ENCODE measurements at regions not wholly inside any gene's neighbourhood (a gene's known extent, or its start where the extent isn't known, plus 50 kb on each side); places are given as distances from the start of the nearest gene placed in this dataset.

DNA sequence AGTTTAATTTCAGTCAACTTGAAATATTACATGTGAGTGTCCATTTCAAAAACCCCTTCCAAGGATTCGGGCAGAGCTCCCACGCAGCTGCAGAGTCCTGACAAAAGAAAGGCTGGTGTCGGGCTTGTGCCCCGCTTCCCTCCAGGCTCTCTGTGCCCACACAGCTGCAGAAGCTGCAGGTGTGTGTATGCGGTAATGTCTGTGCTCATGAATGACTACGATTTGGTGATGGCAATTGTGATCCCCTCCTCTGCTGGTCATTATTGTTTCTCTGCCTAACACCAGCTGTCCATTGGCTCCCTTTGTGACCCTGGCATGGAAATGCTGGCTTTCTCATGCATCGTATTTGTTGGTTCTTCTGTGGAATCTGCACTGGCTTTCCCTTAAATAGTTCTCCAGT is 224.8 kb downstream of the NUP35 start:
- H3K27me3 ChIP-seq (ENCODE audit: control insufficient read depth in 5 of 5, insufficient read depth in 4 of 5, low read length in 5 of 5) = no peaks in the 10 kb centered on the region
- H3K36me3 ChIP-seq (ENCODE audit: control insufficient read depth in 5 of 5, insufficient read depth in 5 of 5, low read length in 5 of 5) = no peaks in the 10 kb centered on the region
- H3K4me3 ChIP-seq (ENCODE audit: low read depth in 1 of 5, low read length in 5 of 5) = no peak overlapping the region
- H3K4me1 ChIP-seq (ENCODE audit: control insufficient read depth in 5 of 5, insufficient read depth in 5 of 5, low read length in 5 of 5) = no peaks in the 10 kb centered on the region
- no peaks in the 10 kb centered on the region for H3K9me3 ChIP-seq (ENCODE audit: control insufficient read depth in 5 of 5, low read length in 5 of 5)
- H3K9ac ChIP-seq (ENCODE audit: low read length in 5 of 5) = no peak overlapping the region
- H3K27ac ChIP-seq (ENCODE audit: low read depth, low read length) = no peak overlapping the region

DNA sequence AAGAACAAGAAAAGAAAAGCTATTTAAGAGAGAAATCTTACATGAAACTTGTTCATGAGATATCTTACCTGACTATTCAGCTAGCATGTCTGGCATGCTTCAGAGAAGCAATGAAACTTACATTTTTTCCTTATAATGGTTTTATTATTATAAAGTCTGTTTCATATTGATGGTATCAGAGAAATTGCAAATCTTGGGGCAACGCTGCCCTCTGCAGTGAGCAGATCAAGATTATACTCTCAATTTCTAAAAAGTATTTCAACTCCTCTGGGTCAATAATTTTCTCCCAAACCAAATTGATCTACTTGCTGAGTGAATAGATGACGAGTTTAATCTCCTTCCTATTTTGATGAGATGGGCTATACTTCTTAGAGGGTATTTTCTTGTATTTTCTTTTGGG is 235.6 kb downstream of the NUP35 start:
- Histone ChIP-seq H3K27ac (ENCODE audit: low read depth, low read length) (no peak overlapping the region), H3K4me3 (ENCODE audit: low read depth in 1 of 5, low read length in 5 of 5) (no peak overlapping the region), H3K4me1 (ENCODE audit: control insufficient read depth in 5 of 5, insufficient read depth in 5 of 5, low read length in 5 of 5) (no peaks in the 10 kb centered on the region), H3K36me3 (ENCODE audit: control insufficient read depth in 5 of 5, insufficient read depth in 5 of 5, low read length in 5 of 5) (no peaks in the 10 kb centered on the region), H3K9me3 (ENCODE audit: control insufficient read depth in 5 of 5, low read length in 5 of 5) (no peaks in the 10 kb centered on the region), H3K9ac (ENCODE audit: low read length in 5 of 5) (no peak overlapping the region), H3K27me3 (ENCODE audit: control insufficient read depth in 5 of 5, insufficient read depth in 4 of 5, low read length in 5 of 5) (no peaks in the 10 kb centered on the region)

DNA sequence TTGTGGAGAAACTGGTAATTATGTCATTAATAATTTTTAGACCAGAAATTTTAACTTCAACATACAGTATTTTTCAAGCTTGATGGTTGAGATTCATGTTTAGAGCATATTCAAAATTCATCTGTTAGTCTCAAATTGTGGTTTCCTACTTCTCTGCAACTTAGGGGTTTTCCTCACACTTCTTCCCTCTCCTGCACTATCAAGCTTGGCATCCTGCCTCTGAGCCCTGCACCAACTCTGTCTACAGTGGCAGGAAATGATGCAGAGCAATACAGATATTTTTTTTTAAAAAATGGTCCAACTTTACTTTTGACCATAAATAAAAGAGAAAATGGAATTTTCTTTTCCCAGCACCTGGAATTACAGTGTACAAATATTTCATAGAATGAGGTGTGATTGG is 247.3 kb downstream of the NUP35 start:
- no peaks in the 10 kb centered on the region for H3K9me3 ChIP-seq (ENCODE audit: control insufficient read depth in 5 of 5, low read length in 5 of 5)
- H3K36me3 ChIP-seq (ENCODE audit: control insufficient read depth in 5 of 5, insufficient read depth in 5 of 5, low read length in 5 of 5) = no peaks in the 10 kb centered on the region
- no peak overlapping the region for H3K9ac ChIP-seq (ENCODE audit: low read length in 5 of 5)
- H3K27me3 ChIP-seq (ENCODE audit: control insufficient read depth in 5 of 5, insufficient read depth in 4 of 5, low read length in 5 of 5) = no peaks in the 10 kb centered on the region
- no peaks in the 10 kb centered on the region for H3K4me1 ChIP-seq (ENCODE audit: control insufficient read depth in 5 of 5, insufficient read depth in 5 of 5, low read length in 5 of 5)
- H3K27ac ChIP-seq (ENCODE audit: low read depth, low read length) = no peak overlapping the region
- no peak overlapping the region for H3K4me3 ChIP-seq (ENCODE audit: low read depth in 1 of 5, low read length in 5 of 5)

DNA sequence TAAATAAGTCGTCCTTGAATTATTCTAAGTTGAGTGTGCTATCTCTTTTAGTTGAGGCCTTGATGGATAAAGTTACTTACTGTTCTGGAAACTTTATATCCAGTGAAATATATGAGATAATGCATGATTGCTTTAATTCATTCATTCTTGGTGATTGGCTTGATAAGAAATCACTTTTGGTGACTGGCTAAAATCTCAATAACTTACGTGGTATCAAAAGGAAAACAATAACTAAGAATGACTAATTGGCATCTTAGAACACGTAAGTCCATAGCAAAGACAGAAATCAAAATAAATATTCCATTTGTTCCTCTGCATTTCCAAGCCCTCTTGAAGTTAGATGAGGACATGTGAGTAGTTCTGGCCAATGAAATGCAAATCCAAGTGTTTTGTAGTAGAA is 251.6 kb downstream of the NUP35 start:
- Histone ChIP-seq H3K4me1 (ENCODE audit: control insufficient read depth in 5 of 5, insufficient read depth in 5 of 5, low read length in 5 of 5) (no peaks in the 10 kb centered on the region), H3K9ac (ENCODE audit: low read length in 5 of 5) (no peak overlapping the region), H3K27ac (ENCODE audit: low read depth, low read length) (no peak overlapping the region), H3K36me3 (ENCODE audit: control insufficient read depth in 5 of 5, insufficient read depth in 5 of 5, low read length in 5 of 5) (no peaks in the 10 kb centered on the region), H3K9me3 (ENCODE audit: control insufficient read depth in 5 of 5, low read length in 5 of 5) (no peaks in the 10 kb centered on the region), H3K27me3 (ENCODE audit: control insufficient read depth in 5 of 5, insufficient read depth in 4 of 5, low read length in 5 of 5) (no peaks in the 10 kb centered on the region), H3K4me3 (ENCODE audit: low read depth in 1 of 5, low read length in 5 of 5) (no peak overlapping the region)

DNA sequence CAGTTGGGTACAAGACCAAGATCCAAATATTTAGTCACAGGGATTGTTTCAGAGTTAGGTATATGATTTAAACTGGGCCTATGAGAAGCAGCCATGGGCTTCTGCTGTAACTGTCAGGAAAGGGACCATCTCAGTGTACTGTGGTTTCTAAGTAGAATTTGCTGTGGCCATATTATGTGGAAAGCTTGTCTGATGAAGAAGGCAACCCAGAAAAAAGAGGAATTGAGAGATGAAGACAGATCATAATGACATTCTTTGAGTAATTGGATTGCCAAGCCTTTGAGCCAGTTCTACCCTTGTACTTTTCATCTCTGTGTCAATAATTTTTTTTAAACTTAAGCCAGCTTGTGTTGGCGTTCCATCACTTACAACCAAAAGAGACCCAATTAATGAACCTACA is 259.6 kb downstream of the NUP35 start:
- H3K4me3 ChIP-seq (ENCODE audit: low read depth in 1 of 5, low read length in 5 of 5) = no peak overlapping the region
- H3K9me3 ChIP-seq (ENCODE audit: control insufficient read depth in 5 of 5, low read length in 5 of 5) = peaks cover 0 to 18% (median 2%) of the 10 kb centered on the region in 5 donors
- no peaks in the 10 kb centered on the region for H3K36me3 ChIP-seq (ENCODE audit: control insufficient read depth in 5 of 5, insufficient read depth in 5 of 5, low read length in 5 of 5)
- no peak overlapping the region for H3K27ac ChIP-seq (ENCODE audit: low read depth, low read length)
- H3K27me3 ChIP-seq (ENCODE audit: control insufficient read depth in 5 of 5, insufficient read depth in 4 of 5, low read length in 5 of 5) = no peaks in the 10 kb centered on the region
- no peaks in the 10 kb centered on the region for H3K4me1 ChIP-seq (ENCODE audit: control insufficient read depth in 5 of 5, insufficient read depth in 5 of 5, low read length in 5 of 5)
- no peak overlapping the region for H3K9ac ChIP-seq (ENCODE audit: low read length in 5 of 5)

DNA sequence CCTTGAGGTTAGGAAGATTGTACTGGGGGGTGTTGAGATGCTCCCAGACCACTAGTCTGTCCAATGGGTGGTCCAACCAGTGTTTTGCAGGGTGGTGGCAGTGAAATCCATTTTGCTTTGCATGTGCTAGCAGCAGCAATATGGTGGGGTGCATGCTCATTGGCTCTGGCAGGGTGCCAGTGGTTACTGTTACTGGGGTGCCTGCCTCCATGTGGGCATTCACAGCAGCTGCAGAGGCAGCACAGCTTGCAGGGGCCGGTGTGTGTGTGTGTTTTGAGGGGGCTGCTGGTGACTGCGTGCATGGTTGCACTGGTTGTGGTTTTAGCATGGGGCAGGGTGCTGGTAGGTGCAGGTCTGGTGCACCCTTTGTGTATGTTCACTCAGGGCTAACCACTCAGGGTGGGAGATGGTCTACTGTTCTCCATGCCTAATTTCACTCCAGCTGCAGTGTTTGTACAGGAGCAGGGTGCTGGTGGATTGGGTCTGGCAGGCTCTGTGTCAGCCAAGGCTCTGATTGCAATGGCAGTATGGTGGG is 265.4 kb downstream of the NUP35 start:
- no peak overlapping the region for H3K4me3 ChIP-seq (ENCODE audit: low read depth in 1 of 5, low read length in 5 of 5)
- H3K9me3 ChIP-seq (ENCODE audit: control insufficient read depth in 5 of 5, low read length in 5 of 5) = peaks cover 0 to 21% (median 17%) of the 10 kb centered on the region in 5 donors
- no peak overlapping the region for H3K27ac ChIP-seq (ENCODE audit: low read depth, low read length)
- H3K27me3 ChIP-seq (ENCODE audit: control insufficient read depth in 5 of 5, insufficient read depth in 4 of 5, low read length in 5 of 5) = no peaks in the 10 kb centered on the region
- no peaks in the 10 kb centered on the region for H3K4me1 ChIP-seq (ENCODE audit: control insufficient read depth in 5 of 5, insufficient read depth in 5 of 5, low read length in 5 of 5)
- no peaks in the 10 kb centered on the region for H3K36me3 ChIP-seq (ENCODE audit: control insufficient read depth in 5 of 5, insufficient read depth in 5 of 5, low read length in 5 of 5)
- H3K9ac ChIP-seq (ENCODE audit: low read length in 5 of 5) = no peak overlapping the region

DNA sequence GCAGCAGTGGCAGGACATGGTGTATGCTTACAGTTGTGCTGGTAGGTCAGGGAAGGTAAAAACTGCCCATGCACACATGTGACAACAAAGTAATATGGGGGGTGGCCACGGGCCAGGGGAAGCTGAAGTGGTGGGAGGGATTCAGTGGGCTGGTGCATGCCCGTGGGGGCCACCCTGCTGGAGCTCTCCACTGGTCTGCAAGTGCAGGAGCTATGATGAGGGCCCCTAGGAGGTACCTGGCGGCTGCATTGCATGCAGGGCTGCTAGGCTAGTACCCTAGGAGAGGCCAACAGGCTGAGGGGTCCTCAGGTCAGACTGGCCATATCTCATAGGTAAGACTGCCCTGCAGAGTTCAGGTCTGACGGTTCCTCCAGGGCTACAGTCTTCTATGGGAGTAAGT is 265.9 kb downstream of the NUP35 start:
- Histone ChIP-seq H3K4me3 (ENCODE audit: low read depth in 1 of 5, low read length in 5 of 5) (no peak overlapping the region), H3K9ac (ENCODE audit: low read length in 5 of 5) (no peak overlapping the region), H3K27me3 (ENCODE audit: control insufficient read depth in 5 of 5, insufficient read depth in 4 of 5, low read length in 5 of 5) (no peaks in the 10 kb centered on the region), H3K36me3 (ENCODE audit: control insufficient read depth in 5 of 5, insufficient read depth in 5 of 5, low read length in 5 of 5) (no peaks in the 10 kb centered on the region), H3K4me1 (ENCODE audit: control insufficient read depth in 5 of 5, insufficient read depth in 5 of 5, low read length in 5 of 5) (no peaks in the 10 kb centered on the region), H3K9me3 (ENCODE audit: control insufficient read depth in 5 of 5, low read length in 5 of 5) (peaks cover 0 to 21% (median 17%) of the 10 kb centered on the region in 5 donors), H3K27ac (ENCODE audit: low read depth, low read length) (no peak overlapping the region)

DNA sequence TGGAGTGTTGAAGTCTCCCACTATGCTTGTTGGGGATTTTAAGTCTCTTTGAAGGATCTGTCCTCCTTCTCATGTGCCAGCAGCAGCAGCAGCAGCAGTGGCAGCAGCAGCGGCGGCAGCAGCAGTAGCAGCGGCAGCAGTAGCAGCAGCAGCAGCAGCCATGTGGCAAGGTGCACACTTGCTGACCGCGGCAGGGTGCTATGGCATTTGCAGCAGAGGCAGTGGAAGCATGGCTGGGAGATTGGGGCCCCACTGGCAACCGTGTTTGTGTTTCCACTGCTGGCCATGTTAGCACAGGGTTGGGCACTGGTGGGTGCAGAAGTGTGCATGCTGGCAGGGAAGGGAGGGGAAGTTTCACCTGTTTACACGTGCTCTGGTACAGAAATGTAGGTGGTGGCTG is 280.1 kb downstream of the NUP35 start:
- H3K9ac ChIP-seq (ENCODE audit: low read length in 5 of 5) = no peak overlapping the region
- H3K4me3 ChIP-seq (ENCODE audit: low read depth in 1 of 5, low read length in 5 of 5) = no peak overlapping the region
- H3K9me3 ChIP-seq (ENCODE audit: control insufficient read depth in 5 of 5, low read length in 5 of 5) = peaks cover 0 to 14% (median 9%) of the 10 kb centered on the region in 5 donors
- H3K36me3 ChIP-seq (ENCODE audit: control insufficient read depth in 5 of 5, insufficient read depth in 5 of 5, low read length in 5 of 5) = no peaks in the 10 kb centered on the region
- no peaks in the 10 kb centered on the region for H3K4me1 ChIP-seq (ENCODE audit: control insufficient read depth in 5 of 5, insufficient read depth in 5 of 5, low read length in 5 of 5)
- no peak overlapping the region for H3K27ac ChIP-seq (ENCODE audit: low read depth, low read length)
- H3K27me3 ChIP-seq (ENCODE audit: control insufficient read depth in 5 of 5, insufficient read depth in 4 of 5, low read length in 5 of 5) = no peaks in the 10 kb centered on the region

DNA sequence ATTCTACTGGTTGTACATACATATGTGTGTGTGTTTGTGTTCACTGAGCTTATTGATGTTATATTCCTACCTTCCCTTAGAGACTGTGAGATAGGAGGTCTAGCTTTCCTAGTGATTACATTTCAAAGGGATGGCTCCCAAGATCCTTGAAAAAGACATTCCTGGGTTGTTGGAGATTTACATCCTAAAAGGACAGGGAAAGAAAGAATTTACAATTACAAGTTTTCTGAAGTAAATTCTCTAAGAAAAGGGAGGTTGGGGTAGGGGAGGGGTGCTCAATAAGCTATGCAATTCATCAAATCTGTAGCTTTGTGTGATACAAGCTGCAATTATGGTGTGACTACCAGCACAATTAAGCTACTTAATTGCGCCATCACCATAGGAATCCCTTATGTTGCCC is 284.3 kb downstream of the NUP35 start:
- no peaks in the 10 kb centered on the region for H3K4me1 ChIP-seq (ENCODE audit: control insufficient read depth in 5 of 5, insufficient read depth in 5 of 5, low read length in 5 of 5)

DNA sequence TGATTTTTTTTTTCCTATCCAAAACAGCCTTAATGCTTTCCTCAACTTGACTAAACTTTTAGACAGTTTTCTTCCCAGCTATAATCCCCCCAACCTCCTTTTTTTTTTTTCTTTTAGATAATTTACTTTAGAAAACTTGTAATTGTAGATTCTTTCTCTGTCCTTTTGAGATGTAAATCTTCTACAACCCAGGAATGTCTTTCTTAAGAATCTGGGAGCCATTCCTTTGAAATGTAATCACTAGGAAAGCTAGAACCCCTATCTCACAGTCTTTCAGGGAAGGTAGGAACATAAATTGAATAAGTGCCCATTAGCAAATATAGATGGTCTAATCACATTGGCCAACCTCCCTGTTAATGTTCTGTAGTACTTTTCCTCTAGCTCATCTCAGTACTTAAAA is 285.4 kb downstream of the NUP35 start:
- Histone ChIP-seq H3K27ac (ENCODE audit: low read depth, low read length) (no peak overlapping the region), H3K4me3 (ENCODE audit: low read depth in 1 of 5, low read length in 5 of 5) (no peak overlapping the region), H3K9me3 (ENCODE audit: control insufficient read depth in 5 of 5, low read length in 5 of 5) (peaks cover 0 to 8% (median 3%) of the 10 kb centered on the region in 5 donors), H3K9ac (ENCODE audit: low read length in 5 of 5) (no peak overlapping the region), H3K36me3 (ENCODE audit: control insufficient read depth in 5 of 5, insufficient read depth in 5 of 5, low read length in 5 of 5) (no peaks in the 10 kb centered on the region), H3K4me1 (ENCODE audit: control insufficient read depth in 5 of 5, insufficient read depth in 5 of 5, low read length in 5 of 5) (no peaks in the 10 kb centered on the region), H3K27me3 (ENCODE audit: control insufficient read depth in 5 of 5, insufficient read depth in 4 of 5, low read length in 5 of 5) (no peaks in the 10 kb centered on the region)

More for the DNA sequence above, 284.3 kb downstream of the NUP35 start:
- Histone ChIP-seq H3K27ac (ENCODE audit: low read depth, low read length) (no peak overlapping the region), H3K27me3 (ENCODE audit: control insufficient read depth in 5 of 5, insufficient read depth in 4 of 5, low read length in 5 of 5) (no peaks in the 10 kb centered on the region), H3K9ac (ENCODE audit: low read length in 5 of 5) (no peak overlapping the region), H3K9me3 (ENCODE audit: control insufficient read depth in 5 of 5, low read length in 5 of 5) (peaks cover 0 to 14% (median 11%) of the 10 kb centered on the region in 5 donors), H3K4me3 (ENCODE audit: low read depth in 1 of 5, low read length in 5 of 5) (no peak overlapping the region), H3K36me3 (ENCODE audit: control insufficient read depth in 5 of 5, insufficient read depth in 5 of 5, low read length in 5 of 5) (no peaks in the 10 kb centered on the region)

DNA sequence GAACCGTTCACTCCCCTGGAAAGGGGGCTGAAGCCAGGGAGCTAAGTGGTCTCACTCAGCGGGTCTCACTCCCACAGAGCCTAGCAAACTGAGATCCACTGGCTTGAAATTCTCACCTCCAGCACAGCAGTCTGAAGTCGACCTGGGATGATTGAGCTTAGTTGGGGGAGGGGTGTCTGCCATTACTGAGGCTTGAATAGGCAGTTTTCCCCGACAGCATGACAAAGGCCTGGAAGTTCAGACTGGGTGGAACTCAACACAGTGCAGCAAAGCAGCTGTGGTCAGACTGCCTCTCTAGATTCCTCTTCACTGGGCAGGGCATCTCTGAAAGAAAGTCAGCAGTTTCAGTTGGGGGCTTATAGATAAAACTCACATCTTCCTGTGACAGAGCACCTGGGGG is 292.5 kb downstream of the NUP35 start:
- Histone ChIP-seq H3K27me3 (ENCODE audit: control insufficient read depth in 5 of 5, insufficient read depth in 4 of 5, low read length in 5 of 5) (no peaks in the 10 kb centered on the region), H3K27ac (ENCODE audit: low read depth, low read length) (no peak overlapping the region), H3K4me1 (ENCODE audit: control insufficient read depth in 5 of 5, insufficient read depth in 5 of 5, low read length in 5 of 5) (no peaks in the 10 kb centered on the region), H3K9me3 (ENCODE audit: control insufficient read depth in 5 of 5, low read length in 5 of 5) (peaks cover 0 to 5% (median 0%) of the 10 kb centered on the region in 5 donors), H3K9ac (ENCODE audit: low read length in 5 of 5) (no peak overlapping the region), H3K4me3 (ENCODE audit: low read depth in 1 of 5, low read length in 5 of 5) (no peak overlapping the region), H3K36me3 (ENCODE audit: control insufficient read depth in 5 of 5, insufficient read depth in 5 of 5, low read length in 5 of 5) (no peaks in the 10 kb centered on the region)
